ENCODE measurements at regions not wholly inside any gene's neighbourhood (a gene's known extent, or its start where the extent isn't known, plus 50 kb on each side); places are given as distances from the start of the nearest gene placed in this dataset.

DNA sequence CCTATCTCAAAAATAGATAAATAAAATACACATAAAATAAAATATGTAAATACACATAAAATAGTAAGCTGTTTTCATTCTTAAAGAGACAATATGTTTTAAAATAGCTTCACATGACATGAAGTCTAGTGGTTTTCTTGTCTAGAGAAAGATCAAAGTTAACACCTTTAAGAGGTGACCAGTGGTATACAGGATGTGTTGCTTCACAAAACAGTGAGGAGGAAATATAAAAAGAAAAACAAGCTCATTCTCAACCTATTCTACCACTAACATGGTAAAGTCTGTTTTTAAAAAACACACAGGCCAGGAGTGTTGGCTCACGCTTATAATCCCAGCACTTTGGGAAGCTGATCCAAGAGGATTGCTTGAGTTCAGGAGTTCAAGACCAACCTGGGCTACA is 433.5 kb upstream of the HSFY2 start:
- TF ChIP-seq, protein P1, sequence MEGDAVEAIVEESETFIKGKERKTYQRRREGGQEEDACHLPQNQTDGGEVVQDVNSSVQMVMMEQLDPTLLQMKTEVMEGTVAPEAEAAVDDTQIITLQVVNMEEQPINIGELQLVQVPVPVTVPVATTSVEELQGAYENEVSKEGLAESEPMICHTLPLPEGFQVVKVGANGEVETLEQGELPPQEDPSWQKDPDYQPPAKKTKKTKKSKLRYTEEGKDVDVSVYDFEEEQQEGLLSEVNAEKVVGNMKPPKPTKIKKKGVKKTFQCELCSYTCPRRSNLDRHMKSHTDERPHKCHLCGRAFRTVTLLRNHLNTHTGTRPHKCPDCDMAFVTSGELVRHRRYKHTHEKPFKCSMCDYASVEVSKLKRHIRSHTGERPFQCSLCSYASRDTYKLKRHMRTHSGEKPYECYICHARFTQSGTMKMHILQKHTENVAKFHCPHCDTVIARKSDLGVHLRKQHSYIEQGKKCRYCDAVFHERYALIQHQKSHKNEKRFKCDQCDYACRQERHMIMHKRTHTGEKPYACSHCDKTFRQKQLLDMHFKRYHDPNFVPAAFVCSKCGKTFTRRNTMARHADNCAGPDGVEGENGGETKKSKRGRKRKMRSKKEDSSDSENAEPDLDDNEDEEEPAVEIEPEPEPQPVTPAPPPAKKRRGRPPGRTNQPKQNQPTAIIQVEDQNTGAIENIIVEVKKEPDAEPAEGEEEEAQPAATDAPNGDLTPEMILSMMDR (IDR thresholded peaks at IDR 0.05) = no peak
- no peak for TF ChIP-seq POLR2A (IDR thresholded peaks at IDR 0.05)
